NCI-H446 treated with DMSO at 0.1 percent for 48 hours (cell line): ENCODE measurements at regions not wholly inside any gene's neighbourhood (a gene's known extent, or its start where the extent isn't known, plus 50 kb on each side); places are given as distances from the start of the nearest gene placed in this dataset.
A peak's percentile ranks its signal among the peaks of the same experiment; 100 is the strongest.

ENCODE experiments used
- DNase-seq: peaks from one replicate; lab custom pipeline; 2025; lab: John Stamatoyannopoulos, UW

- DNase-seq: no peak
Observed at GRCh38 chr21:25024639-25025038, 582.6 kb downstream of the MRPL39 start.

GRCh38 chr21:25005388-25005787 lies 601.9 kb downstream of the MRPL39 start:
- no peak for DNase-seq

GRCh38 chr21:25002676-25003075 lies 604.6 kb downstream of the MRPL39 start:
- DNase-seq: no peak

DNA sequence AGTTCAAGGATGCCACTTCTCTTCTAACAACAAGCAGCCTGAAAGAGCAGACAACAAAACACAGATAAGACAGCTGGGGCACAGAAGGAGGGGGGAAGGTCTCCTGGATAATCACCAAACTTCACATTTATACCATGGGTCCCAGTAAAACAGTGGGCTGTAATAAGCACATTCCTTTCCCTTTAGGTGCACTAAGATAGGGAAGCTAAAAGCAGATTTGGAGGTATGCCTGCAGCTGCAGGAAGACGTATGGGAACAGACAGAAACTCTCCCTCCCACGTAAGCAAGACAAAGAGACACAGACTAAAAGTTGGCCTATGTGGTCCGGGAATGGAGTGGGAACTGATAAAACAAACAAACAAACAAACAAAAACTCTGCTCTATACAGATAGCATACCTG lies 612.1 kb downstream of the MRPL39 start:
- DNase-seq: no peak

GRCh38 chr21:24994717-24995116 lies 612.6 kb downstream of the MRPL39 start:
- DNase-seq: no peak

- no peak for DNase-seq
Observed at GRCh38 chr21:24989516-24989915, 617.8 kb downstream of the MRPL39 start.

GRCh38 chr21:24988941-24989340 lies 618.3 kb downstream of the MRPL39 start:
- no peak for DNase-seq

- no peak for DNase-seq
Observed at GRCh38 chr21:24976238-24976637, 631.0 kb downstream of the MRPL39 start.

GRCh38 chr21:24969068-24969467 lies 638.2 kb downstream of the MRPL39 start:
- DNase-seq: no peak

DNA sequence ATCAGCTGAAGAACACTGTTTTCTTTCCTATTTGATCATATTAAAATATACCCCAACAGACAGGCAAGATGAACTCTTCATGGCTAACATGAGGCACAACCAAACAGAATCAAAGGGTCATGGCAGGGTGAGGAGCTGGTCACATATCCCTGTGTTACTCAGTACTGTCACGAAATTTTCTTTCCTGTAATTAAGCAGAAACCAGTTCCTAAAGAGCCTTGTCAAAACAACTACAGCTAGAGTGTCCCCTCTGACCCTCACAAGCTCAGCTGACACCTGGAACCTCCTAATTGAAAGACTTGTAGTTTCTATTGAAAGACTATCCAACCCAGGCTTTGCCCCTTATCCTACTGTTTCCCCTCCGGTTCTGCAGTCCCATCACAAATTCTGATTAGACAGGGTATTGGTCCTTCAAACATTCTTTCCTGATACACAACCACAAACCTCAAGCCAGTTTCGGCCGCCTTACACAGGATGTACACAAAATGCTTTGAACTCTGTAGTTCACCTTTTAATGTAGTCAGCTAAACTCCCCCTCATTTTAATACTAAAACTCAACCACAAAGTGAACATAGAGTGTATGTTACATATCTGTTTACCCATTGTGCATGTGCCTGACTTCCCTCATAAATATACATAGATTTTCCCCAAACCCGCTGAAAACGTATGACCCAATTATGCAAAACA lies 651.9 kb downstream of the MRPL39 start:
- DNase-seq: no peak

DNA sequence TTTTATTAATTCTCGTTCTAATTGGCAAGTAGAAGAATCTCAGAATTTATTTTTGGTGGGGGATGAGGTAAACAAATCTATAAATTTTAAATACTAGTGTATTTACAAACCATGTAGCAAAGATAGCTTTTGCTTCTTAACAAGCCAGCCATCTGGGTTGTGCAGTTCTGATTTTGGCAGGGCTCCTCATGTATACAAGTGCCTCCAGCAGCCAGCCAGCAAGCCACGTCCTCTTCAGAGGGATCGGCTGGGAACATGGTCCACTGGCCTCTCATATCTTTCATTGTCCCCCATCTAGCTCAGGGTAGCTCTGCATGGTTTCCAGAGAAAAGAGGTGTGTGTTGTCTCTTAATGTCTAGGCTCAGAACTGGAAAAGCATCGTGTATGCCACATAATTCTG lies 659.1 kb downstream of the MRPL39 start:
- peak; percentile 81 for DNase-seq

DNA sequence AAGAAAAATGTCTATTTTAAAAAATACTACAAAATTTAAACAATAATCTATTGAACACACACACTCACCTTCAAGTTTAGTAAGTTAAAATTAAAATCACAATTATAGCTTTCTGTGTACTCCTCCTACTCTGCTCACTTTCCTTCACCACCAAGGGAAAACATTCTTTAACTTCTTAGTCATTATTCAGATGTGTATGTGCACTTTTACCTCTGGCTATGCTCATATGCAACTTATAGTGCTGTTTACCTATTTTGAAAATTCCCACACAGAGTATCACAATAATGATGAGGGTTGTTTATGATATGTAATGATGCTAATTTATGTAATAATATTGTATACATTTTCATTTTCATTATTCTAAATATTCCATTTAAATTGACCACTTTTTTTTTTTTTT lies 661.4 kb downstream of the MRPL39 start:
- DNase-seq: no peak

DNA sequence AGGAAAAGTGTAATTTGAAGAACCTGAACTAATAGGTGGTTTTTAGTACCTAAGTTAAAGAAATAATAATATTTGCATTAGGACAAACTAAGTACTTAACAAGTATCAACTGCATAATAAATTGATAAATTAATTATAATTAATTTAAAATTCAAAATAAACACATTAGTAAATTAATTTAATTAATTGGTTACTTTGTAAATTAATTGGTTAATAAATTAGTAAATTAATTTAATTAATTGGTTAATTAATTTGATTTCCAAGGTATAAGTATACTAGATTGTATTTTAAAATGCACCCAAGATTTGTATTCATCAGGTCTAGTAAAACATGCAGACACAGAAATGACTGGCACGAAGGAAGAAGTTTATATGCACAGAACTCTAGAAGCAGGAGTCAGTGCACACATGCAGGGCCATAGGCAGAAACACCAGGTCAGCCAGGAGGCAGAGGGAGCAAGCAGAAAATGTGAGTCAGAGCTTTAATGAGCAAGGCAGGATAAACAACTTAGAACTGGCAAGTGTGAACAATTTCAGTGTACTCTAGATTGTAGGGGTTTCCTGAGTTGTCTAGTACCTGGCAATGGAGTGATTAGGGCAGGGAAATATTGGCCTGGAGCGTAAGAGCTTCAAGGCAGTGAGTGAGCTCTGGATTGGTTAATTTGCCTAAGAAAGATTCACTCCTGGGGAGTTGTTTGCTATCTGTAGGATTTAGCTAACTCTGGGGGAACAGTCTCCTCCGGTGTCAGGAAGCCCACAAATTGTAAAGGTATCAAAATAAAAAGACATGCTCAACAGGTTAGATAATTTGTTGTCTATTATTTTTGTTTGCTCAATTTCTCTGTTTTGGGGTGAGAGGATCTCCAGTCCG lies 665.7 kb downstream of the MRPL39 start:
- peak; percentile 76 for DNase-seq

- DNase-seq: peak; percentile 99
Observed at GRCh38 chr21:24939291-24939690, 668.0 kb downstream of the MRPL39 start.

DNA sequence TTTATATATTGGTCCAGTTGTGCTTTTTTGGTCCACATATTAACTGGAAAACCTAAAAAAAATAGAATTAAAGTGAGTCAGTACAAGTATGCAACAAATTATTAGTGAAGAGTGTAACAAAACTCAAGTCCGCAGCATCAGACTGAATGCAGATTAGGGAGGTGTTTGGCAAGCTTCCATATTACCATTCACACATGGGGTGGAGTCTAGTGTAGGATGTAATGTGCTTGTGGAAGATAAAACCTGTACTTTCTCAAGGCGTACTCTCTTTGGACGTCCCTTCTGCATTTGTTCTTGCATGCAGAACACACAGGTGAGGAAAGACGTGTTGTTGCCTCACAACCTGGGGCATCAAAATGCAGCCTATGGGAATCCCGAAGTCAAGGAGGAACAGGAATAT lies 668.7 kb downstream of the MRPL39 start:
- DNase-seq: peak; percentile 47

DNA sequence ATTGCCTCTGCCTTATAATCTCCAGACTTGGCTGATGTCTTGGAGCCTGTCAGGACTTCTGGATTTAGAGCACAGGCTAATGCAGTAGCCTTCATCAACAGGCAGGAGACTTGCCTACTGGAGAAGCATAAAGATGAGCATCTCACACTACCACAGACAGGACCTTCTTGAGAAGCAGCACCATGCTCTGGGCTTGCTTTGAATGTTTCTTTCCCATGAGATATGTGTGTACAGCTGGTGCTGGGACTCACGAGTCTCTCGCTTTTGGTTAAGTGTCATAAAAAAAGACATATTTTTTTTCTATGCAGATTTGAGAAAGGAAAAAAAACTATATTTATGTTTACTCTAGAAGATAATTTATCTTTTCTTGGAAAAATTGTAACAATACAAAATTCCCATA lies 671.3 kb downstream of the MRPL39 start:
- DNase-seq: no peak

DNA sequence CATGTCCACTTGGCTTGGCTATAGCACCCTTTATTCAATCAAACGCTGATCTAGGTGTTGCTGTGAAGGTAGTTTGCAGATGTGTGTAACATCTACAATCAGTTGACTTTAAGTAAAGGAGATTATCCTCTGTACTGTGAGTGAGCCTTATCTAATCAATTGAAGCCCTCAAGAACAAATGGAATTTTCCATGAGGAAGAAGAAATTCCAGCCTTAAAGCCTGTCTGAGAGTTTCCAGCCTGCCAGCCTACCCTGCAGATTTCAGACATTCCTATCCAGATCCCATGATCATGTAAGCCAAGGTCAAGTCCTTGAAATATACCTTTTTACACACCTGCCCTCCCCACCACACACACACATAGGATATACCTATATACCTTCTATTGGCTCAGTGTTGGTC lies 696.7 kb downstream of the MRPL39 start:
- no peak for DNase-seq

DNA sequence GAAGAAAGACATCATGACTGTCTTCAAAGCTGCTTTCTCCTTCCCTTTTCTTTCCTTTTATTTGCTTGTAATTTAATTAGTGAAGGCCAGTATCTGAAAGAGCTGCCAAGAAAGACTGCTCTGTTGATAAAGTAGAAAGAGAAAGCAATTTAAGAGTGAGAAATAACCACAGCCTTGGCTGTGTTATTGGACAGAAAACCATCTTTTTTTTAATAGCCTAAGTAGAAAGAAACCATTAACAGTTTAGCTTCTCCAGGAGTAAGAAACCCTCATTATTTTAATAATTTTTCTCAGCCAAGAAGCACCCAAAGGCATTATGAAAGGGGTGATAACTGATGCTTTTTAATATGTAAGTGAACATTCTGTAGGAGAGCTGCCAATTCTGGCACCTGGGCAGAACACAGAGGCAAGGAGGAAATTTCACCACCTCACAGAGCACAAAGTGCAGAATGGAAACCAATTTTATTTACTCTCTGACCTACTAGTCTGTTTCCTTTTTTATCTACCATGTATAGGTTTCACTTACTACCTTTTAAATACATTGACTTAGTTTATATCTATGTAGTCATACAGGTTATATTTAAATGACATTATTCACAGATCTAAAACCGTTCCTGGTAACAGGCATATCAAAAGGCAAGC lies 703.2 kb downstream of the MRPL39 start:
- DNase-seq: no peak

- DNase-seq: no peak
Observed at GRCh38 chr21:24899138-24899537, 708.1 kb downstream of the MRPL39 start.

- DNase-seq: no peak
Observed at GRCh38 chr21:24897883-24898282, 709.4 kb downstream of the MRPL39 start.

- DNase-seq: no peak
Observed at GRCh38 chr21:24896735-24897124, 710.6 kb downstream of the MRPL39 start.

DNA sequence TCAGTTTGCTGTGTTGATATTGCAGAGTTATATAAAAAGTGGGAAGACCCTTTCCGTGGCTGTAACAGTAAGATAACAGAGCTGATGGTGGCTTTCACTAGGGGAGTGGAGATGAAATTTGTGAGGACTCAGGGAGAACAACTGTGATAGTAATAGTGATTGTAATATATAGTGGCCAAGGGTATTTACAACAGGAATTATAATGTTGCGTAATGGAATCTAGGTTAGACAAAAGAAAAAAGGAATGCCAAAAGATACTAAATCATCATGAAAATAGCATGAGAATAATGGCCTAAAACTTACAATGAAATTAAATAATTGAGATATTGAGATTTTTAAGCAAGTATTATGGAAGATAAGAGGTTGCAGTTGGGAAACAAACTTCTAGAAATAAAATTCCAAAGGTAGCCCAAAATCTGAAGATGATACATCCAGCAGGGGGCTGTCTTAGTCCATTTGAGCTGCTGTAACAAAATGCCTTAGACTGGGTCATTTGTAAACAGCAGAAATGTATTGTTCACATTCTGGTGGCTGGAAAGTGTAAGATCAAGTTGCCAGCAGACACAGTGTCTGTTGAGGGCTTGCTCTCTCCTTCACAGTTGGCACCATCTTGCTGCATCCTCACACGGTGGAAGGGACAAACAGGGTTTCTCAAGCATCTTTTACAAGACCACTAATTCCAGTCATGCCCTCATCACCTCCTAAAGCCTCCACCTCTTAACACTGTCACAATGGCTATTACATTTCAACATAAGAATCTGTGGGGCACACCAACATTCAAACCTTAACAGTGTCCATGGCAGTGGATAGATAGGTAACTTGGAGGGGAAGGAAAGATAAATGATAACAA lies 711.2 kb downstream of the MRPL39 start:
- peak; percentile 51 for DNase-seq
